HG03565 (cell line): ENCODE measurements at regions not wholly inside any gene's neighbourhood (a gene's known extent, or its start where the extent isn't known, plus 50 kb on each side); places are given as distances from the start of the nearest gene placed in this dataset.

Experiments
- ATAC-seq: cut with Tn5 transposase; IDR thresholded peaks from one replicate; pipeline ENCODE4 v1.9.1; 2021; ENCODE audit warnings: mild to moderate bottlenecking, moderate library complexity; ENCODE audit not compliant: unreplicated experiment

- no peak for ATAC-seq
Measured at GRCh38 chr12:125720961-125721360, 655.7 kb downstream of the AACS start.

GRCh38 chr12:125734137-125734536 lies 668.9 kb downstream of the AACS start:
- ATAC-seq, result no peak

DNA sequence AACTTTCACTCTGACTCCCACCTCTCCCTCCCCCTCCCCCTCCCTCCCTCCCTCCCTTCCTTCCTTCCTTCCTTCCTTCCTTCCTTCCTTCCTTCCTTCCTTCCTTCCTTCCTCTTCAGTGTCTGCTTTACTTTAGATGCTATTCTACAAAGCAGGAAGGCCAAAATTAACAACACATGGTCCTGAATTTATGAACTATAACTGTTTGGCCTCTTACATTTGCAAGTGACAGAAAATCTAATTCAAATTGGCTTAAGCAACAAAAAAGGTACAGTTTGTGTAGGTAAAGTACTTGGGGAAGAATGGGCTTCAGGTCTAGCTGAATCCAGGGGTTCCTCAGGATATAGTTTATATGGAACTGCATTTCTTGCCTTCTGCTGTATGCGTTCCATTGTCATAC lies 673.0 kb downstream of the AACS start:
- ATAC-seq, result no peak

- ATAC-seq, result no peak
Measured at GRCh38 chr12:125742413-125742812, 677.2 kb downstream of the AACS start.

DNA sequence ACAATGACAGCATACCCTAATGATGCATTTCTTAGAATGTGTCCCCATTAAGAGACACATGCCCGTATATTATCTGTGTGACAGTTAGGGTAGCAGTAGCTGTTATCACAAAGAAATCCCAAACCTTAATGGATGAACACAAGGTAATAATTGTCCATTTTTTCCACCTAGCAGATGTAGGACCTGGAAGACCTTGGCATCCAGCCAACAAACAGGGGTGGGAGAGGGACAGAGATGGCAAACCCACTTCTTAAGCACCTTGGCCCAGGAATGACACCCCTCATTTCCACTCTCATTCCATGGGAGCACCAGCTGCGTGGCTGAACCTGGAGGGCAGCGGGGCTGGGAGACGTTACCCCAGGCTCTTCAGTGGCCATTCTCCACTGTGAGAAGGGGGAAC lies 679.0 kb downstream of the AACS start:
- no peak for ATAC-seq

DNA sequence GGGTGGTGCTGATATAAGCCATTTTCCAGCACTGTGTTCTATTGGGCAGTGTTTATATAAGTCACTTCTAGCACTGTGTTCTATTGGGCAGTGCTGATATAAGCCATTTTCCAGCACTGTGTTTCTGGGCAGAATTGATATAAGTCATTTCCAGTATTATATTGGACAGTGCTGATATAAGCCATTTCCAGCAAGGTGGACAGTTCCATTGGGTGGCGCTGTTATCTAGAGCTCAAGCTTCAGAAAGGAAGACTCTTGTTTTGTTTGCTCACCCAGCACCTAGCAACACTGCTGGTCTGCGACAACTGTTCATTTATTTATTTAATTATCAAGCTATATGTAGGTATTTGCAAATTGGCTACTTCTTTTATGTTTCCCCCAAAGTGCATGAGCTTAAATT lies 690.3 kb downstream of the AACS start:
- no peak for ATAC-seq

DNA sequence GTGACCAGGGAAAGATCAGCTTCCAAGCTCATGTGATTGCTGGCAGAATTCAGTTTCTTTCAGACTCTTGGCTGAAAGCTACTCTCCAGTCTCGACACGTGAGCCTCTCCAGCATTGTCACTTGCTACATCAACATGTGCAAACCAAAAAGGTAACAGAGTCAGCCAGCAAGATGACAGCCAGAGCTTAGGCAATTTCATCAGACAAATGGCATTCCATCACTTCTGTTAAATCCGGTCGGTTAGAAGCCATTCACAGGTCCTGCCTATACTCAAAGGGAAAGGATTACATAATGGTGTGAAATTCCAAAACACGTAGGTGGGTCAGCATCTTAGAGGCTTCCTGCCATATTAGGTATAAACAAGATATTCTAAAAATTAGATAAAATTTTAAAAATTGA lies 700.9 kb downstream of the AACS start:
- ATAC-seq, result no peak

GRCh38 chr12:125772403-125772802 lies 707.2 kb downstream of the AACS start:
- no peak for ATAC-seq

GRCh38 chr12:125773033-125773640 lies 707.9 kb downstream of the AACS start:
- peak; percentile 65 for ATAC-seq

- ATAC-seq, result no peak
Measured at GRCh38 chr12:125775507-125775906, 710.3 kb downstream of the AACS start.

DNA sequence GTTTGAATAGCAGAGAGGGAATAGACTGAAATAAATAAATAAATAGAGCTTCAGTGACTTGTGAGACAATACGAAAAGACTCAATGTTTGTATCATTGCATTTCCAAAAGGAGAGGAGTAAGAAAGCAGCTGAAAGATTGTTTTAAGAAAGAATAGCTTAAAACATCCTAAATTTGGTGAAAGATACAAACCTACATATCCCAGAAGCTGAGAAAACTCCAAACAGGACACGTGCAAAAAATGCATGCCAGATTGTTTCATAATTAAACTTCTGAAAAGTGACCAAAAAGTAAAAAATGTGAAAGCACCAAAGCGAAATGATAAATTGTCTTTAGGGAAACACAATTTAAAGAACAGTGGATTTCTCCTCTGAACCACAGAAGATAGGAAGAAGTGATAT lies 711.0 kb downstream of the AACS start:
- ATAC-seq, result no peak

DNA sequence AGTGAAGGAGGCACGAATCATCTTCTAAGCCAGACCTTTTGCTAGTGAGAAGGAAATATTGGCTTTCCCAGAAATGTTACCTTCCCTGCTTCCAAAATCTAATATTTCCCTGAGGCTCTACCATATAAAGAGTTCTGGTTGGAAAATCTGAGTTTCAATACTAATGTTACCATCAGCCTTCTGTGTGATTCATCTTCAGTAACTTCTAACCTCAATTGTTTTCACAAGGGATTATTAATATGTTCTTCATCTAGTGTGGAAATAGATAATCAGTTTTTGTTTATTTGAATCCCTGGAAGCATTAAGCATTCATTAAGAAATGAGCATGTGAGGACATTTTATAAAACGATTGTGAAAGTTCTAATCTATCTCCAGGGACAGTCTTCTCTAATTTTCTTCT lies 720.9 kb downstream of the AACS start:
- ATAC-seq, result no peak

- ATAC-seq, result no peak
Measured at GRCh38 chr12:125794401-125794800, 729.2 kb downstream of the AACS start.

- ATAC-seq, result no peak
Measured at GRCh38 chr12:125797421-125798175, 732.4 kb downstream of the AACS start.

GRCh38 chr12:125804660-125805059 lies 739.4 kb downstream of the AACS start:
- ATAC-seq, result no peak

DNA sequence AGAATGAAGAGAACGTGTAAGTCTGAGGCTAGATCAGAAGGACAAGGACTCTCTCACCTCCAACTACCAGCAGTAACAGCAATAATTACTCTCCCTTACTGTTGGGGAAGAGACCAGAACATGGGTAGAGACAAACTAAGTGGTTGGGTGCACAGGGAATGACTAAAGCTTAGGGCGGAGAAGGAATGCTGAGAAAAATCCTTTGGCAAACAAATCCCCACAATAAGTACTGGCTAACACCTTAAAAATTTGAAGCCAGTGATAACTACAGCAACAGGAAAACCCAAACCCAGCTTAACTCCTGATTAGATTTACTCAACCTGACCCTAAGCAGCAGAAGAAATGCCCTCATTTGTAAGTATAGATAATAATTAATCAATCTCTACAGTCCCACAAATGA lies 759.0 kb downstream of the AACS start:
- ATAC-seq, result no peak

DNA sequence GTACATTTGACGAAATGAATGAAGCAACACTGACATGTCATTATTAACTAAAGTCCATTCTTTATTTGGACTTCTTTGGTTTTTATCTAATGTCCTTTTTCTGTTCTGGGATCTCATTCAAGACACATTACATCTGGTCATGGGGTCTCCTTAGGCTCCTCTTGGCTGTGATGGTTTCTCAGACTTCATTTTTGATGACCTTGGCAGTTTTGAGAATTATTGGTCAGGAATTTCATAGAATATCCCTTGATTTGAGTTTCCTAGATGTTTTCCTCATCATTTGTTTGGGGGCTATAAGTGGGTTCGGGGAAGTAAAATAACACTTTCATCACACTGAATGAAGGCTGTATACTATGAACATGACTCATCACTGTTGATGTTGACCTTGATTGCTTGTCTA lies 770.6 kb downstream of the AACS start:
- ATAC-seq, result no peak

DNA sequence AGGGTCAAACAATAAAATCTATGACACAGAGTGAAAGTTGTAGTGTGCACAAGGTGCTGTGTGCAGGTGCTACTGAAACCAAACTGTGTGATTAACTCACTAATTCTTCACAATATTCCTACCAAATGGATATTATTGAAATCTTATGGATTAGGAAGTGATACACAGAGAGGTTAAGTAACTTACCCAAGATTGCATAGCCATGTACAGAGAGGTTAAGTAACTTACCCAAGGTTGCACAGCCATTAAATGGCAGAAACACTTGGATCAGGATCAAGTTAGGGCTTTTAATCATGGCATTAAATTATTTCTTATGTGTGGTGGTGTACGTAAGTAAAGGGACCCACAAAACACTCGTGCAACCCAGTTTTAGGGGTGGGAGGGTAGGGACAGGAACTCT lies 771.4 kb downstream of the AACS start:
- ATAC-seq, result no peak

GRCh38 chr12:125841332-125841731 lies 776.1 kb downstream of the AACS start:
- no peak for ATAC-seq

GRCh38 chr12:125852116-125852515 lies 786.9 kb downstream of the AACS start:
- no peak for ATAC-seq

GRCh38 chr12:125852679-125853078 lies 787.4 kb downstream of the AACS start:
- no peak for ATAC-seq

GRCh38 chr12:125853670-125854069 lies 788.4 kb downstream of the AACS start:
- no peak for ATAC-seq

GRCh38 chr12:125856366-125856765 lies 791.1 kb downstream of the AACS start:
- no peak for ATAC-seq
